Hepatocyte (in vitro differentiated cells): ENCODE measurements at regions not wholly inside any gene's neighbourhood (a gene's known extent, or its start where the extent isn't known, plus 50 kb on each side); places are given as distances from the start of the nearest gene placed in this dataset.

Source experiments
- EZH2 ChIP-seq: fragments of 200-600 bp; sonication (generic); IDR thresholded peaks from 2 replicates; pipeline ENCODE4 v1.6.1; 2016; ENCODE audit warnings: antibody characterized with exemption, mild to moderate bottlenecking, borderline replicate concordance
- EZH2phosphoT487 ChIP-seq: fragments of 200-600 bp; sonication (generic); IDR thresholded peaks from one replicate; pipeline ENCODE4 v1.6.1; 2018; ENCODE audit warnings: antibody characterized with exemption, mild to moderate bottlenecking, low read depth, moderate library complexity; ENCODE audit not compliant: unreplicated experiment, severe bottlenecking
- TF ChIP-seq, protein P1 (sequence below): fragments of 200-600 bp; sonication (generic); IDR thresholded peaks from 2 replicates; pipeline ENCODE4 v1.5.1; 2016; ENCODE audit warnings: antibody characterized with exemption, mild to moderate bottlenecking; ENCODE audit not compliant: poor library complexity

DNA sequence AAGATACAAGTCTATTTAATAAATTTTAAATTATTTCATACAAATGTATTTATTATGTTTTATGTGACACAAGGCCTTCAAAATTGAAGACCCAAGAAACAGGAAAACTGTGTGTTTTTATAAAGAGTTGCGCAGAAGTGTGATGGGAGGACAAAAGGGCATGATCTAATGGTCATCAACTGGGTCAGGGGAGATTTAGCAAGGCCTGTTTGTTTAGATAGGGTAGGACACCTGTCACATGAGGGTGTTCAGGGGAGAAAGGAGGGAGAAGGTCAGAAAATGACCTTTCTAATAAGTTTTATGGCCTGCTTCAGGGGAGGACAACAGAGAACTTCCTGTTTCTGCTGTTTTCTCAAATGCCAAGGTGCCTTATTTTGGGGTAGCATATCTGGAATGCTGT lies 528.8 kb downstream of the STK39 start:
- no peak for TF ChIP-seq EZH2phosphoT487
- TF ChIP-seq, protein P1, sequence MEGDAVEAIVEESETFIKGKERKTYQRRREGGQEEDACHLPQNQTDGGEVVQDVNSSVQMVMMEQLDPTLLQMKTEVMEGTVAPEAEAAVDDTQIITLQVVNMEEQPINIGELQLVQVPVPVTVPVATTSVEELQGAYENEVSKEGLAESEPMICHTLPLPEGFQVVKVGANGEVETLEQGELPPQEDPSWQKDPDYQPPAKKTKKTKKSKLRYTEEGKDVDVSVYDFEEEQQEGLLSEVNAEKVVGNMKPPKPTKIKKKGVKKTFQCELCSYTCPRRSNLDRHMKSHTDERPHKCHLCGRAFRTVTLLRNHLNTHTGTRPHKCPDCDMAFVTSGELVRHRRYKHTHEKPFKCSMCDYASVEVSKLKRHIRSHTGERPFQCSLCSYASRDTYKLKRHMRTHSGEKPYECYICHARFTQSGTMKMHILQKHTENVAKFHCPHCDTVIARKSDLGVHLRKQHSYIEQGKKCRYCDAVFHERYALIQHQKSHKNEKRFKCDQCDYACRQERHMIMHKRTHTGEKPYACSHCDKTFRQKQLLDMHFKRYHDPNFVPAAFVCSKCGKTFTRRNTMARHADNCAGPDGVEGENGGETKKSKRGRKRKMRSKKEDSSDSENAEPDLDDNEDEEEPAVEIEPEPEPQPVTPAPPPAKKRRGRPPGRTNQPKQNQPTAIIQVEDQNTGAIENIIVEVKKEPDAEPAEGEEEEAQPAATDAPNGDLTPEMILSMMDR = no peak
- TF ChIP-seq EZH2 = no peak
